ENCODE measurements at regions not wholly inside any gene's neighbourhood (a gene's known extent, or its start where the extent isn't known, plus 50 kb on each side); places are given as distances from the start of the nearest gene placed in this dataset.

- TF ChIP-seq CTCF (IDR thresholded peaks at IDR 0.05) (no peak), POLR2A (IDR thresholded peaks at IDR 0.05) (no peak)
Measured at GRCh38 chr17:12568358-12569251, 97.1 kb upstream of the MYOCD start.
